BE2C (cell line): ENCODE measurements at regions not wholly inside any gene's neighbourhood (a gene's known extent, or its start where the extent isn't known, plus 50 kb on each side); places are given as distances from the start of the nearest gene placed in this dataset.

Experiments used
- DNase-seq: peaks from one replicate; pipeline ENCODE4 v3.0.0-alpha.2; 2020
- H3K27me3 ChIP-seq: fragments of 250-450 bp; sonication (Bioruptor Pico); 2 replicates; pipeline ENCODE4 v1.5.1; 2020; ENCODE audit warnings: mild to moderate bottlenecking
- H3K36me3 ChIP-seq: fragments of 250-450 bp; sonication (Bioruptor Pico); 2 replicates; pipeline ENCODE4 v1.5.1; 2020; ENCODE audit warnings: mild to moderate bottlenecking
- H3K4me1 ChIP-seq: fragments of 250-450 bp; sonication (Bioruptor Pico); 2 replicates; pipeline ENCODE4 v1.5.1; 2020
- H3K4me3 ChIP-seq: 2 replicates; pipeline ENCODE4 v1.5.1; 2011; ENCODE audit warnings: low read depth, low read length
- H3K9me3 ChIP-seq: fragments of 250-450 bp; sonication (Bioruptor Pico); 2 replicates; pipeline ENCODE4 v1.5.1; 2020
- TF ChIP-seq, protein P1 (sequence below): IDR thresholded peaks from 2 replicates; pipeline ENCODE4 v1.5.1; 2012; ENCODE audit warnings: mild to moderate bottlenecking, low read depth, low read length

DNA sequence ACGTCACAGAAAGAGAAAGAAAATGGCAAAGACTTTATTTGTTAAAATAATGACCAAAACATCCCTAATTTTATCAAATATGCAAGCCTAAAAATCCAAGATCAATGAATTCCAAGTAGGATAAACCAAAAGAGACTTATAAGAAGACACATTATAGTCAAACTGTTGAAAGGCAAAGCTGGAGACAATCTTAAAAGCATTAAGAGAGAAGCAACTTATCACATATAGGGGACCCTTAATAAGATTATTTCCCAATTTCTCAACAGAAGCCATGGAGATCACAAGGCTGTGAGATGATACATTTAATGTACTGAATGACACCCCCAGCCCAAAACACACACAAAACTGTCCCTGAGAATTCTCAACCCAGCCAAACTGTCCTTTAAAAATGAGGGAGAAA, 228.7 kb downstream of the COG6 start:
- Histone ChIP-seq H3K9me3 (no peaks in the 10 kb centered on the region), H3K27me3 (no peaks in the 10 kb centered on the region), H3K36me3 (no peaks in the 10 kb centered on the region), H3K4me3 (no peak overlapping the region), H3K4me1 (no peaks in the 10 kb centered on the region)
- DNase-seq, result no peak
- TF ChIP-seq, protein P1, sequence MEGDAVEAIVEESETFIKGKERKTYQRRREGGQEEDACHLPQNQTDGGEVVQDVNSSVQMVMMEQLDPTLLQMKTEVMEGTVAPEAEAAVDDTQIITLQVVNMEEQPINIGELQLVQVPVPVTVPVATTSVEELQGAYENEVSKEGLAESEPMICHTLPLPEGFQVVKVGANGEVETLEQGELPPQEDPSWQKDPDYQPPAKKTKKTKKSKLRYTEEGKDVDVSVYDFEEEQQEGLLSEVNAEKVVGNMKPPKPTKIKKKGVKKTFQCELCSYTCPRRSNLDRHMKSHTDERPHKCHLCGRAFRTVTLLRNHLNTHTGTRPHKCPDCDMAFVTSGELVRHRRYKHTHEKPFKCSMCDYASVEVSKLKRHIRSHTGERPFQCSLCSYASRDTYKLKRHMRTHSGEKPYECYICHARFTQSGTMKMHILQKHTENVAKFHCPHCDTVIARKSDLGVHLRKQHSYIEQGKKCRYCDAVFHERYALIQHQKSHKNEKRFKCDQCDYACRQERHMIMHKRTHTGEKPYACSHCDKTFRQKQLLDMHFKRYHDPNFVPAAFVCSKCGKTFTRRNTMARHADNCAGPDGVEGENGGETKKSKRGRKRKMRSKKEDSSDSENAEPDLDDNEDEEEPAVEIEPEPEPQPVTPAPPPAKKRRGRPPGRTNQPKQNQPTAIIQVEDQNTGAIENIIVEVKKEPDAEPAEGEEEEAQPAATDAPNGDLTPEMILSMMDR, result no peak

DNA sequence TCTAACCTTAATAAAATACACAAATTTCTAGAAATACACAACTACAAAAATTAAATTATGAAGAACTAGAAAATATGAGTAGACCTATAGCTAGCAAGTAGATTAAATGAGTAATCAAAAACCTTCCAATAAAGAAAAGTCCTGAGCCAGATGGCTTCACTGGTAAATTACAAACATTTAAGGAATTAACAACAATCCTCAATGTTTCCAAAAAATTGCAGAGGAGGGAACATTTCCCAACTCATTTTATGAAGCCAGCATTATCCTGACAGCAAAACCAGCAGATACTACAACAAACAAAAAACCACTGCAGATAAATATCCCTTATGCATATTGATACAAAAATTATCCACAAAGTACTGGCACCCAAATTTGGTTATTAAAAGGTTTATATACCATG, 230.9 kb downstream of the COG6 start:
- no peaks in the 10 kb centered on the region for H3K9me3 ChIP-seq
- H3K4me1 ChIP-seq, result no peaks in the 10 kb centered on the region
- TF ChIP-seq, protein P1, result no peak
- no peaks in the 10 kb centered on the region for H3K36me3 ChIP-seq
- no peak overlapping the region for H3K4me3 ChIP-seq
- DNase-seq, result no peak
- H3K27me3 ChIP-seq, result no peaks in the 10 kb centered on the region

DNA sequence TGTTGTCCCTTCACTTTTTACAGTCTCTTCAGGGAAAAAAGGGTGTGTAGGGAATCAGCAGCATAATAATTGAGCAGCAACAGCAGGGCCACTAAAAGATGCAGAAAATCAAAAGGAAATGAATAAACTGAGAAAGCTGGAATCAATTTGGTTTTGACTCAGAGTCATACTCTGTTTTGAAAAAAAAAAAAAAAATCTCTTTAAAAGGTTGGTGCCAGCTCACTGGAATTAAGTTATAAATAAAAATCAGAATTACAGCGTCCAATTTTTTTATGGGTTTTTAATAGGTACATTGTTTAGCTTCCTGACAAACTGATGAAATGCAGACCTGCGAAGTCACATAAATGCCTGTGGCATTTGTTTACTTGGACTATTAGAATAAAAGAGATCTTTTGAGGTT, 231.9 kb downstream of the COG6 start:
- DNase-seq, result no peak
- Histone ChIP-seq H3K9me3 (no peaks in the 10 kb centered on the region), H3K36me3 (no peaks in the 10 kb centered on the region), H3K27me3 (no peaks in the 10 kb centered on the region), H3K4me3 (no peak overlapping the region), H3K4me1 (no peaks in the 10 kb centered on the region)
- TF ChIP-seq, protein P1, result no peak

DNA sequence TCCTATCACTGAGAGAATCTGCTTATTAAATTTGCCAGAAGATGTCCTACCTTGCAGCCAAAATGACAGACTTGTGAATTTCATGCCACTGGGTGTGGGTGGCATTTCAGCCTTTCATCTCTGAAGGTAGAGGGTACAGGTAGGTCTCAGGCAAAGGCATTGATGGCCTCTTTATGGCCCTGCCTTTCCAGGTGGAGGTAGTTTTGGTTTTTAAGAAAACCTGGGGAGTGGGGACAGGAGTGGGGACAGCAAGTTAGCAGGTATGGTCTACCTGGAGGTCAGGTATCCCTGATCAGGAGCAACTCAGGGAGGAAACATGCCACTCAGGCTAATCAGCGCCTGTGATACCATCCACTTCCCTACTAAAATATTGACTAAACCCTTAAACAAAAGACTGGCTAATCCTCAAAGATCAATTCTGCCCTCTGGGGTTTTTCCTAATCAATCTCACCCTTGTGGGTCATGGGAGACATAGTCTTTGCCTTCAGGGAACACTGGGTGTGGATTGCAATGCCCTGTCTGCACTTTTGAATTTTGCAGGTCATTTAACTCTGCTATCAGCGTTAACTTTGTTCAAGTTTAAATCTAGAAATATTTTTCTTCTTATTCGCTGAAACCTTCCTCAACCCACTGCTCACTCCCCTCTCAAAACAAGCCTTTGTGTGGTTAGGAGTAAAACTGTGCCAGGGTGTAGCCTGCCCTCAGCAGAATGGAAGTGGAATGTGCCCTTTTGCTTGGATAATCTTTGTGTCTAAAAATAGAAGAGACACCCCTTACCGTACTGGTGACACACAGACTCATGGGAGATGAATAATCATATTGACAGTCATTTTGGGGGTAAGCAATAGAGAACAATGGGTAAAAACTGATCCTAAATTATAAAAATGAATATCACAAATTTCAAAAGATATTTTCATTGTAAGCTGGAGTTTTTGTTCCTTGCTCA, 233.7 kb downstream of the COG6 start:
- peaks cover 3% of the 10 kb centered on the region; the same call in 1 of the 2 replicates for H3K4me1 ChIP-seq
- H3K4me3 ChIP-seq, result no peak overlapping the region
- H3K27me3 ChIP-seq, result no peaks in the 10 kb centered on the region
- DNase-seq, result no peak
- H3K9me3 ChIP-seq, result no peaks in the 10 kb centered on the region
- H3K36me3 ChIP-seq, result no peaks in the 10 kb centered on the region
- TF ChIP-seq, protein P1, result no peak

DNA sequence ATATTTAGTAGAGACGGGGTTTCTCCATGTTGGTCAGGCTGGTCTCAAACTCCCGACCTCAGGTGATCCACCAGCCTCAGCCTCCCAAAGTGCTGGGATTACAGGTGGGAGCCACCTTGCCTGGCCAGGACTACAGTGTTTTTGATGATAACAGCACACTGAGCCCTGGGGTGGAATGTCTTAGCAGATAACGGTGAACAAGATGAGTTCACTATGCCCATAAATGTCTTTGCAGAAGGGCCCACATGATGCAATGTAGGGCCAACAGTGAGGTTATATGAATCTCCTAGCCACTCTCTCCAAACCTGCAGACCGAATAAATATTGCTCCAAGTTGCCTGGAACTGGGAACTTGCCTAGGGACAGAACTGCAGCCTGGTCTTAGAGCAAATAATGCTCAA, 235.1 kb downstream of the COG6 start:
- H3K27me3 ChIP-seq, result no peaks in the 10 kb centered on the region
- H3K9me3 ChIP-seq, result no peaks in the 10 kb centered on the region
- H3K4me3 ChIP-seq, result no peak overlapping the region
- TF ChIP-seq, protein P1, result no peak
- peaks cover 3% of the 10 kb centered on the region; the same call in 1 of the 2 replicates for H3K4me1 ChIP-seq
- no peaks in the 10 kb centered on the region for H3K36me3 ChIP-seq
- no peak for DNase-seq
